ENCODE measurements at regions not wholly inside any gene's neighbourhood (a gene's known extent, or its start where the extent isn't known, plus 50 kb on each side); places are given as distances from the start of the nearest gene placed in this dataset.

DNA sequence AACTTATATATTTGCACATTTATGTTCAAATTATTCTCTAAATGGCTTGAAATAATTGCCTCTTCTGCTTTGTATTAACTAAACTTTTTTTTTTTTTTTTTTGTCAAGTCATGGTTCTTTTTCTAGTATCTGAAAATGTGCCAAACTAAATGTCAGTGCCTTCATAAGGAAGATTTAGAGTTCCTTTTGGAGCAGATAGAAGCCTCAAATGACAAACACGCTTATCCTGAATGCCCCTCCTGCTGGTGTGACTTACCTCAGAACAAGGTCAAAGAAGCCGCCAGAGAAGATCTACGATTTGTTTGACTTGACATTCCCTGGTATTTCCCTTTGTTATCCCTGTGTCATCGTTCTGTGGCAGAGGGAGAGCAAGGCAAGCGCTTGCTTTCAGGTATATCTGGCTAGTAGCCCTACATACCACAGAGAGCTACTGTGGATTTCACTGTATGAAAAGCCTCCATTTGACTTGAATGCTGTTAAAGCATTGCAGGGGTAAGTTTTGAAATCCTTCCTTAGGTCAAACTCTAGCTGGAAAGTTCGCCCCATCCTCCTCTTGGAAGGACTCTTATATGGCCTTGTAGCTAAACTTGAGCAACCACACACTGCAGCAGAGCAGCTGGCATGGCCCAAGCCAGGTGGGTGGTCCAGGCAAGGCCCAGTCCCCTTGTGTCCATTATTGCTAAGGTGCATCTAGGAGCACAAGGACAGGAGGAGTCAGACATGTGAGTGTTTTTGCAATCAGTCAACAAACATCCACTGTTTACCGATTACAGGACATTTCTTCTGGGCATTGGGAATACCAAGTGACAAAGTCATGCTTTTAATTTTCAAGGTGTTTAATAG, 285.4 kb upstream of the USP25 start (continued):
- TF ChIP-seq, protein P1, sequence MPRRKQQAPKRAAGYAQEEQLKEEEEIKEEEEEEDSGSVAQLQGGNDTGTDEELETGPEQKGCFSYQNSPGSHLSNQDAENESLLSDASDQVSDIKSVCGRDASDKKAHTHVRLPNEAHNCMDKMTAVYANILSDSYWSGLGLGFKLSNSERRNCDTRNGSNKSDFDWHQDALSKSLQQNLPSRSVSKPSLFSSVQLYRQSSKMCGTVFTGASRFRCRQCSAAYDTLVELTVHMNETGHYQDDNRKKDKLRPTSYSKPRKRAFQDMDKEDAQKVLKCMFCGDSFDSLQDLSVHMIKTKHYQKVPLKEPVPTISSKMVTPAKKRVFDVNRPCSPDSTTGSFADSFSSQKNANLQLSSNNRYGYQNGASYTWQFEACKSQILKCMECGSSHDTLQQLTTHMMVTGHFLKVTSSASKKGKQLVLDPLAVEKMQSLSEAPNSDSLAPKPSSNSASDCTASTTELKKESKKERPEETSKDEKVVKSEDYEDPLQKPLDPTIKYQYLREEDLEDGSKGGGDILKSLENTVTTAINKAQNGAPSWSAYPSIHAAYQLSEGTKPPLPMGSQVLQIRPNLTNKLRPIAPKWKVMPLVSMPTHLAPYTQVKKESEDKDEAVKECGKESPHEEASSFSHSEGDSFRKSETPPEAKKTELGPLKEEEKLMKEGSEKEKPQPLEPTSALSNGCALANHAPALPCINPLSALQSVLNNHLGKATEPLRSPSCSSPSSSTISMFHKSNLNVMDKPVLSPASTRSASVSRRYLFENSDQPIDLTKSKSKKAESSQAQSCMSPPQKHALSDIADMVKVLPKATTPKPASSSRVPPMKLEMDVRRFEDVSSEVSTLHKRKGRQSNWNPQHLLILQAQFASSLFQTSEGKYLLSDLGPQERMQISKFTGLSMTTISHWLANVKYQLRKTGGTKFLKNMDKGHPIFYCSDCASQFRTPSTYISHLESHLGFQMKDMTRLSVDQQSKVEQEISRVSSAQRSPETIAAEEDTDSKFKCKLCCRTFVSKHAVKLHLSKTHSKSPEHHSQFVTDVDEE (CRISPR knock-in tag; IDR thresholded peaks at IDR 0.05): no peak
- TF ChIP-seq ESRRG (CRISPR knock-in tag; IDR thresholded peaks at IDR 0.05) (no peak), ZNF8 (CRISPR knock-in tag; IDR thresholded peaks at IDR 0.05) (no peak), TCF4 (CRISPR knock-in tag; IDR thresholded peaks at IDR 0.05; ENCODE audit: borderline replicate concordance) (no peak), ZC3H10 (CRISPR knock-in tag; IDR thresholded peaks at IDR 0.05) (no peak)

DNA sequence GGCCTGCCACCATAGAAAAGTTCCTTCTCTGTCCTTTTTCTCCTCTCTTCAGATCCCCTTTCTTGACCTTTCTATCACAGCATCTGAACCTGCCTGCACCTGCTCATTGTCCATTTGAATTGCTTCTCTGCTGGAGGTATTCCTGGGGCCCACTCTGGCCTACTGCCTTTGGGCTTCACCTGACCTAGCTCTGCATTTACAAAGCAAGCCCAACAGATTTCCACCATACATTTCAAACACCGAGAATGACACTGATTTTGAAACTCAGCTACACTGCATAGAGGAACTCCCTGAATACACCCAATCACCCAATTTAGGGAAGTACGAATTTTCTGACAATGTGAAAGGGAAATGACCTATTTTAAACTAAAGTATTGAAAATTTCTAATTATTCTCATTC, 284.5 kb upstream of the USP25 start:
- no peak for ATAC-seq
- TF ChIP-seq RARB (CRISPR knock-in tag; IDR thresholded peaks at IDR 0.05) (no peak), ISL1 (CRISPR knock-in tag; IDR thresholded peaks at IDR 0.05) (no peak), ZFP3 (CRISPR knock-in tag; IDR thresholded peaks at IDR 0.05) (no peak), ZNF8 (CRISPR knock-in tag; IDR thresholded peaks at IDR 0.05) (no peak)
- TF ChIP-seq, protein P2, sequence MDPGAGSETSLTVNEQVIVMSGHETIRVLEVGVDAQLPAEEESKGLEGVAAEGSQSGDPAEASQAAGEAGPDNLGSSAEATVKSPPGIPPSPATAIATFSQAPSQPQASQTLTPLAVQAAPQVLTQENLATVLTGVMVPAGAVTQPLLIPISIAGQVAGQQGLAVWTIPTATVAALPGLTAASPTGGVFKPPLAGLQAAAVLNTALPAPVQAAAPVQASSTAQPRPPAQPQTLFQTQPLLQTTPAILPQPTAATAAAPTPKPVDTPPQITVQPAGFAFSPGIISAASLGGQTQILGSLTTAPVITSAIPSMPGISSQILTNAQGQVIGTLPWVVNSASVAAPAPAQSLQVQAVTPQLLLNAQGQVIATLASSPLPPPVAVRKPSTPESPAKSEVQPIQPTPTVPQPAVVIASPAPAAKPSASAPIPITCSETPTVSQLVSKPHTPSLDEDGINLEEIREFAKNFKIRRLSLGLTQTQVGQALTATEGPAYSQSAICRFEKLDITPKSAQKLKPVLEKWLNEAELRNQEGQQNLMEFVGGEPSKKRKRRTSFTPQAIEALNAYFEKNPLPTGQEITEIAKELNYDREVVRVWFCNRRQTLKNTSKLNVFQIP (CRISPR knock-in tag; IDR thresholded peaks at IDR 0.05; ENCODE audit: borderline replicate concordance, low read depth): no peak

DNA sequence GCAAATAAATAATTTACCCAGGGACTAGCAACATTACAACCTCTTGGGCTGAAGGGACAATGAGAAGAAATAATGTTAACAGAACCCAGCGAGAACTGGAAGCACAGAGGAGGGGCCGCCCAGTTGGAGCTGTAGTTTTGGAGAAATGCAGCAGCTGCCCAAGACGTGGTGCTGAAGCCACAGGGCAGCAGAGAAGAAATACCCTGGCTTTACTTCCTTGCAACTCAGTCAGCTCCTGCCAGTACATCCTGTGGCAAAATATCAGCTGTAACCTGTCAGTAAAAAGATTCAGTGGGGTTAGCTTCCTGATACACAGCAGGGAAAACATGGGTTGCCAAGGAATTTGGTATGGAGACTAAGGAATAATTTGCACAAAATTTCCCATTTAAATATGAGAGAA, 283.6 kb upstream of the USP25 start:
- TF ChIP-seq, protein P1 (CRISPR knock-in tag; IDR thresholded peaks at IDR 0.05): no peak
- no peak for TF ChIP-seq ZFP3 (CRISPR knock-in tag; IDR thresholded peaks at IDR 0.05)
- TF ChIP-seq SNAI2 (CRISPR knock-in tag; IDR thresholded peaks at IDR 0.05): no peak
- TF ChIP-seq, protein P3, sequence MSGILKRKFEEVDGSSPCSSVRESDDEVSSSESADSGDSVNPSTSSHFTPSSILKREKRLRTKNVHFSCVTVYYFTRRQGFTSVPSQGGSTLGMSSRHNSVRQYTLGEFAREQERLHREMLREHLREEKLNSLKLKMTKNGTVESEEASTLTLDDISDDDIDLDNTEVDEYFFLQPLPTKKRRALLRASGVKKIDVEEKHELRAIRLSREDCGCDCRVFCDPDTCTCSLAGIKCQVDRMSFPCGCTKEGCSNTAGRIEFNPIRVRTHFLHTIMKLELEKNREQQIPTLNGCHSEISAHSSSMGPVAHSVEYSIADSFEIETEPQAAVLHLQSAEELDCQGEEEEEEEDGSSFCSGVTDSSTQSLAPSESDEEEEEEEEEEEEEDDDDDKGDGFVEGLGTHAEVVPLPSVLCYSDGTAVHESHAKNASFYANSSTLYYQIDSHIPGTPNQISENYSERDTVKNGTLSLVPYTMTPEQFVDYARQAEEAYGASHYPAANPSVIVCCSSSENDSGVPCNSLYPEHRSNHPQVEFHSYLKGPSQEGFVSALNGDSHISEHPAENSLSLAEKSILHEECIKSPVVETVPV (CRISPR knock-in tag; IDR thresholded peaks at IDR 0.05): no peak
- TF ChIP-seq ZFP30 (CRISPR knock-in tag; IDR thresholded peaks at IDR 0.05): no peak
- TF ChIP-seq PPARA (CRISPR knock-in tag; IDR thresholded peaks at IDR 0.05; ENCODE audit: borderline replicate concordance): no peak
- no peak for TF ChIP-seq TOX (CRISPR knock-in tag; IDR thresholded peaks at IDR 0.05; ENCODE audit: borderline replicate concordance)
- no peak for TF ChIP-seq ZC3H10 (CRISPR knock-in tag; IDR thresholded peaks at IDR 0.05)
- ATAC-seq: no peak

DNA sequence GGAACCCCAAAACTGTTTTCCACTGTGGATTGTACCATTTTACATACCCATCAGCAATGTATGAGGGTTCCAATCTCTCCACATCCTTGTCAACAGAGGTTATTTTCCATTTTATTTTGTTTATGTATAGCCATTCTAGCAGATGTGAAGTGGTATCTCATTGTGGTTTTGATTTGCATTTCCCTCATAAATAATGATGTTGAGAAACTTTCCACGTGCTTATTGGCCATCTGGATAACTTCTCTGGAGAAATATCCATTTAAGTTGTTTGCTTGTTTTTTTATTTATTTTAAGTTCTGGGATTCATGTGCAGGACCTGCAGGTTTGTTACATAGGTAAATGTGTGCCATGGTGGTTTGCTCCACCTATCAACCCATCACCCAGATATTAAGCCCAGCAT, 280.2 kb upstream of the USP25 start:
- ATAC-seq: no peak
- no peak for TF ChIP-seq ZNF70 (CRISPR knock-in tag; IDR thresholded peaks at IDR 0.05)
- TF ChIP-seq TOX (CRISPR knock-in tag; IDR thresholded peaks at IDR 0.05; ENCODE audit: borderline replicate concordance): no peak
- TF ChIP-seq RARB (CRISPR knock-in tag; IDR thresholded peaks at IDR 0.05): no peak
- TF ChIP-seq, protein P2 (CRISPR knock-in tag; IDR thresholded peaks at IDR 0.05; ENCODE audit: borderline replicate concordance, low read depth): no peak

All from SK-N-SH treated with all-trans-retinoic acid at 6 μM for 48 hours (cell line).